ENCODE measurements at regions not wholly inside any gene's neighbourhood (a gene's known extent, or its start where the extent isn't known, plus 50 kb on each side); places are given as distances from the start of the nearest gene placed in this dataset.

DNA sequence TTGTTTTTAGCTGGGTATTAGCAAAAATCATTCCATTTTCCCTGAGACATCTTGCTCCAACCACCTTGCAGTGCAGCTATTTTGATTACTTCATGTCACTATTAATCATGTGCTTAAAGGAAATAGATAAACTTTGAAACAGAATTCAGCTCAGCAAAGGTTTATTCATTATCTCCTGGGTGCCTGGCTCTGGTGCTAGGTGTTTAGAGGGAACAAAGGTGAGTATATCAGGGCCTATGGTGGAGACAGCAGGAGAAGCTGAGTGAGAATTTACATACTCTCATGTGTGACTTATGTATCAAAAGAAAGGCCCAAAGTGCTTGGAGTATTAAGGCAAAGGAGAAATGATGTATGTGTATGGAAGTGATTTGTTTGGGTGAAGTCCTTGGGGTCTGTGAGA, 63.8 kb upstream of the BMP2 start:
- no peaks in the 10 kb centered on the region for H3K4me1 ChIP-seq (ENCODE audit: insufficient read depth, low read length)
- no peak overlapping the region for H3K27ac Mint-ChIP-seq
- no peak for DNase-seq
- no peaks in the 10 kb centered on the region for H3K36me3 Mint-ChIP-seq (ENCODE audit: low read depth)
- no peaks in the 10 kb centered on the region for H3K4me1 Mint-ChIP-seq (ENCODE audit: low read depth)
- H3K9me3 Mint-ChIP-seq = peaks cover 2% of the 10 kb centered on the region
- no peak overlapping the region for H3K27ac ChIP-seq (ENCODE audit: low read depth in 1 of 2, low read length in 2 of 2)
- H3K9me3 ChIP-seq (ENCODE audit: control insufficient read depth in 1 of 2, insufficient read depth in 1 of 2, low read length in 2 of 2) = peaks cover 0 to 3% of the 10 kb centered on the region in 2 experiments
- ChIA-PET CTCF (no interaction called here), POLR2A (no interaction called here)
- TF ChIP-seq, protein P1, sequence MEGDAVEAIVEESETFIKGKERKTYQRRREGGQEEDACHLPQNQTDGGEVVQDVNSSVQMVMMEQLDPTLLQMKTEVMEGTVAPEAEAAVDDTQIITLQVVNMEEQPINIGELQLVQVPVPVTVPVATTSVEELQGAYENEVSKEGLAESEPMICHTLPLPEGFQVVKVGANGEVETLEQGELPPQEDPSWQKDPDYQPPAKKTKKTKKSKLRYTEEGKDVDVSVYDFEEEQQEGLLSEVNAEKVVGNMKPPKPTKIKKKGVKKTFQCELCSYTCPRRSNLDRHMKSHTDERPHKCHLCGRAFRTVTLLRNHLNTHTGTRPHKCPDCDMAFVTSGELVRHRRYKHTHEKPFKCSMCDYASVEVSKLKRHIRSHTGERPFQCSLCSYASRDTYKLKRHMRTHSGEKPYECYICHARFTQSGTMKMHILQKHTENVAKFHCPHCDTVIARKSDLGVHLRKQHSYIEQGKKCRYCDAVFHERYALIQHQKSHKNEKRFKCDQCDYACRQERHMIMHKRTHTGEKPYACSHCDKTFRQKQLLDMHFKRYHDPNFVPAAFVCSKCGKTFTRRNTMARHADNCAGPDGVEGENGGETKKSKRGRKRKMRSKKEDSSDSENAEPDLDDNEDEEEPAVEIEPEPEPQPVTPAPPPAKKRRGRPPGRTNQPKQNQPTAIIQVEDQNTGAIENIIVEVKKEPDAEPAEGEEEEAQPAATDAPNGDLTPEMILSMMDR (IDR thresholded peaks at IDR 0.05) = no peak
- intact Hi-C loops (cut with DNase I, micrococcal nuclease) = no loop called here
- no peaks in the 10 kb centered on the region for H3K27me3 ChIP-seq (ENCODE audit: control insufficient read depth in 1 of 2, insufficient read depth in 2 of 2, low read length in 2 of 2)
- no peaks in the 10 kb centered on the region for H3K27me3 Mint-ChIP-seq
- no peak for ATAC-seq (ENCODE audit: poor library complexity)
- no peak overlapping the region for H3K4me3 Mint-ChIP-seq
- H3K36me3 ChIP-seq (ENCODE audit: insufficient read depth, low read length) = no peaks in the 10 kb centered on the region
- H3K4me3 ChIP-seq (ENCODE audit: low read length) = no peak overlapping the region

DNA sequence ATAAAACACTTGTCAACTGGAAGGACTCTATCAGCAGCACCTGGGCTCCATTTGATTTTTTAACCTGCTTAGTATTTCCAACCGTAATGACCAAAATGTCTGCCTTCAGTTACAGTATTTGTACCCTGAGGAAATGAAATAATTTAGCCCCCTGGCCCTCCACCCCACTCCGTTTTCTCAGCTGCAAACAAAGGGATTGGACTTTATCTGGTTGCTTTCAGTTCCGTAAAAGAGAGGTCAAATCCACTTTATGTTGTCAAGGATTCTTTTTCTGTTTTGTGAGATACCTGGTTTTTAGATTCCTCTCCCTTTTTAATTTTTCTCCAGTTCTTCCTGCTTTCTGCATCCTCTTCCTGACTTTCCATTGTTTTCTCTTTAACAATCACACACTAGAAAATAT, 64.4 kb upstream of the BMP2 start:
- ChIA-PET POLR2A (no interaction called here), CTCF (no interaction called here)
- intact Hi-C loops (cut with DNase I, micrococcal nuclease) = no loop called here
- Histone ChIP-seq H3K27ac (ENCODE audit: low read depth in 1 of 2, low read length in 2 of 2) (no peak overlapping the region), H3K4me3 (ENCODE audit: low read length) (no peak overlapping the region), H3K9me3 (ENCODE audit: control insufficient read depth in 1 of 2, insufficient read depth in 1 of 2, low read length in 2 of 2) (peaks cover 0 to 6% of the 10 kb centered on the region in 2 experiments), H3K27me3 (ENCODE audit: control insufficient read depth in 1 of 2, insufficient read depth in 2 of 2, low read length in 2 of 2) (no peaks in the 10 kb centered on the region), H3K4me1 (ENCODE audit: insufficient read depth, low read length) (no peaks in the 10 kb centered on the region), H3K36me3 (ENCODE audit: insufficient read depth, low read length) (no peaks in the 10 kb centered on the region)
- Mint-ChIP-seq H3K27ac (no peak overlapping the region), H3K4me1 (ENCODE audit: low read depth) (no peaks in the 10 kb centered on the region), H3K4me3 (no peak overlapping the region), H3K36me3 (ENCODE audit: low read depth) (no peaks in the 10 kb centered on the region), H3K27me3 (no peaks in the 10 kb centered on the region), H3K9me3 (peaks cover 2% of the 10 kb centered on the region)
- no peak for DNase-seq
- TF ChIP-seq, protein P1 (IDR thresholded peaks at IDR 0.05) = no peak
- no peak for ATAC-seq (ENCODE audit: poor library complexity)

- H3K27ac ChIP-seq (ENCODE audit: low read depth in 1 of 2, low read length in 2 of 2) = no peak overlapping the region
- H3K4me3 Mint-ChIP-seq = no peak overlapping the region
- H3K9me3 ChIP-seq (ENCODE audit: control insufficient read depth in 1 of 2, insufficient read depth in 1 of 2, low read length in 2 of 2) = peaks cover 0 to 8% of the 10 kb centered on the region in 2 experiments
- H3K27me3 Mint-ChIP-seq = no peaks in the 10 kb centered on the region
- POLR2A ChIA-PET = no interaction called here
- CTCF ChIA-PET = no interaction called here
- H3K4me1 ChIP-seq (ENCODE audit: insufficient read depth, low read length) = no peaks in the 10 kb centered on the region
- no peak for DNase-seq
- no peak overlapping the region for H3K27ac Mint-ChIP-seq
- peaks cover 2% of the 10 kb centered on the region for H3K9me3 Mint-ChIP-seq
- no peaks in the 10 kb centered on the region for H3K36me3 Mint-ChIP-seq (ENCODE audit: low read depth)
- no peak overlapping the region for H3K4me3 ChIP-seq (ENCODE audit: low read length)
- intact Hi-C loops (cut with DNase I, micrococcal nuclease) = no loop called here
- no peak for ATAC-seq (ENCODE audit: poor library complexity)
- TF ChIP-seq, protein P1 (IDR thresholded peaks at IDR 0.05) = no peak
- no peaks in the 10 kb centered on the region for H3K36me3 ChIP-seq (ENCODE audit: insufficient read depth, low read length)
- H3K4me1 Mint-ChIP-seq (ENCODE audit: low read depth) = no peaks in the 10 kb centered on the region
- H3K27me3 ChIP-seq (ENCODE audit: control insufficient read depth in 1 of 2, insufficient read depth in 2 of 2, low read length in 2 of 2) = no peaks in the 10 kb centered on the region
These were observed 65.3 kb upstream of the BMP2 start for GRCh38 chr20:6702144-6702543.
